GM19043 (cell line): ENCODE measurements at regions not wholly inside any gene's neighbourhood (a gene's known extent, or its start where the extent isn't known, plus 50 kb on each side); places are given as distances from the start of the nearest gene placed in this dataset.

Source experiments
- ATAC-seq: cut with Tn5 transposase; IDR thresholded peaks from one replicate; pipeline ENCODE4 v1.9.1; 2021; ENCODE audit warnings: low read depth; ENCODE audit not compliant: unreplicated experiment

- ATAC-seq, result no peak
Measured at GRCh38 chr14:49401373-49401772, 184.8 kb downstream of the RPS29 start.

- no peak for ATAC-seq
Measured at GRCh38 chr14:49396801-49397200, 189.4 kb downstream of the RPS29 start.

GRCh38 chr14:49381778-49382177 lies 204.4 kb downstream of the RPS29 start:
- ATAC-seq, result no peak

GRCh38 chr14:49367696-49368095 lies 218.5 kb downstream of the RPS29 start:
- ATAC-seq, result no peak

- ATAC-seq, result no peak
Measured at GRCh38 chr14:49366416-49366815, 219.8 kb downstream of the RPS29 start.

- ATAC-seq, result no peak
Measured at GRCh38 chr14:49364752-49365117, 221.4 kb downstream of the RPS29 start.

GRCh38 chr14:49363821-49364751 lies 222.1 kb downstream of the RPS29 start:
- no peak for ATAC-seq

- ATAC-seq, result no peak
Measured at GRCh38 chr14:49362916-49363315, 223.3 kb downstream of the RPS29 start.

- ATAC-seq, result no peak
Measured at GRCh38 chr14:49339130-49339529, 247.1 kb downstream of the RPS29 start.

- ATAC-seq, result no peak
Measured at GRCh38 chr14:49319810-49320209, 266.4 kb downstream of the RPS29 start.

GRCh38 chr14:49315570-49315969 lies 270.6 kb downstream of the RPS29 start:
- ATAC-seq, result no peak

- no peak for ATAC-seq
Measured at GRCh38 chr14:49314737-49315136, 271.4 kb downstream of the RPS29 start.

GRCh38 chr14:49313108-49313507 lies 273.1 kb downstream of the RPS29 start:
- no peak for ATAC-seq

GRCh38 chr14:49310298-49310697 lies 275.9 kb downstream of the RPS29 start:
- no peak for ATAC-seq

- ATAC-seq, result no peak
Measured at GRCh38 chr14:49306152-49306751, 279.9 kb downstream of the RPS29 start.

- ATAC-seq, result no peak
Measured at GRCh38 chr14:49303946-49304516, 282.1 kb downstream of the RPS29 start.

GRCh38 chr14:49297102-49297501 lies 289.1 kb downstream of the RPS29 start:
- ATAC-seq, result no peak

GRCh38 chr14:49294621-49295148 lies 291.5 kb downstream of the RPS29 start:
- ATAC-seq, result no peak

GRCh38 chr14:49287004-49287403 lies 299.2 kb downstream of the RPS29 start:
- no peak for ATAC-seq

GRCh38 chr14:49286257-49286983 lies 299.8 kb downstream of the RPS29 start:
- ATAC-seq, result no peak

GRCh38 chr14:49280566-49280965 lies 305.6 kb downstream of the RPS29 start:
- no peak for ATAC-seq
